GM12878 (cell line): ENCODE measurements at regions not wholly inside any gene's neighbourhood (a gene's known extent, or its start where the extent isn't known, plus 50 kb on each side); places are given as distances from the start of the nearest gene placed in this dataset.

Source experiments
- ATAC-seq: fragments of 200-7000 bp; cut with Tn5 transposase; 3 replicates; pipeline ENCODE4 v1.9.1; 2020; ENCODE audit warnings: mild to moderate bottlenecking, moderate library complexity
- BruUV-seq: library from RNA; stranded (reverse); fragments of 400-500 nt; replicated peaks from 2 replicates; lab custom pipeline; 2021; lab: Mats Ljungman, UMichigan
- CTCF ChIA-PET: fragments of 300-600 bp; sonication (Branson Sonifier 250); formaldehyde crosslinking; extraction: SDS; loops from one replicate; lab custom pipeline; 2021; ENCODE audit warnings: inconsistent platforms; lab: Yijun Ruan, JAX
- POLR2A ChIA-PET: fragments of 350-600 bp; formaldehyde crosslinking; extraction: SDS; loops from one replicate; lab custom pipeline; 2021; ENCODE audit warnings: inconsistent platforms; lab: Charles Lee
- RAD21 ChIA-PET: fragments of 300-600 bp; sonication (Branson Sonifier 250); formaldehyde crosslinking; loops from one replicate; lab custom pipeline; 2023; ENCODE audit warnings: antibody characterized with exemption; ENCODE audit not compliant: unreplicated experiment; lab: Charles Lee
- SMC1A ChIA-PET: fragments of 300-600 bp; sonication (Branson Sonifier 250); formaldehyde crosslinking; loops from one replicate; lab custom pipeline; 2023; ENCODE audit not compliant: unreplicated experiment, uncharacterized antibody; lab: Charles Lee
- DNase-seq: peaks from one replicate; pipeline ENCODE4 v3.0.0-alpha.2; 2011; ENCODE audit warnings: low read depth, low spot score
- FAIRE-seq: peaks from 3 replicates; lab custom pipeline; 2011; peaks lifted over from hg19 to GRCh38; lab: Jason Lieb, UNC
- H2AFZ ChIP-seq: 2 replicates; pipeline ENCODE4 v1.6.0; 2011; ENCODE audit warnings: low read depth, low read length, control low read depth; ENCODE audit not compliant: control insufficient read depth
- H3K27ac ChIP-seq: 2 replicates; pipeline ENCODE4 v1.5.1; 2011; ENCODE audit warnings: control low read depth; ENCODE audit not compliant: control insufficient read depth, insufficient read depth
- H3K27me3 ChIP-seq, 2 experiments: replicated peaks in 1 of 2; 2 replicates each; pipeline versions ENCODE4 v1.6.0 to v1.6.1; 2011; ENCODE audit warnings: low read length in 1 of 2; ENCODE audit not compliant: control insufficient read depth in 2 of 2, insufficient read depth in 2 of 2
- H3K36me3 ChIP-seq, 2 experiments: 2 replicates each; pipeline ENCODE4 v1.5.1; 2011; ENCODE audit warnings: low read length in 1 of 2; ENCODE audit not compliant: control insufficient read depth in 2 of 2, insufficient read depth in 2 of 2
- H3K4me1 ChIP-seq: 2 replicates; pipeline ENCODE4 v1.6.1; 2011; ENCODE audit warnings: mild to moderate bottlenecking, low read length, moderate library complexity, mixed read lengths; ENCODE audit not compliant: control insufficient read depth, insufficient read depth
- H3K4me2 ChIP-seq: 2 replicates; pipeline ENCODE4 v1.6.0; 2011; ENCODE audit warnings: control low read depth; ENCODE audit not compliant: control insufficient read depth, insufficient read depth
- H3K4me3 ChIP-seq: fragments of 200-600 bp; sonication (generic); 2 replicates; pipeline ENCODE4 v1.5.1; 2016
- H3K79me2 ChIP-seq: 2 replicates; pipeline ENCODE4 v1.6.0; 2011; ENCODE audit warnings: low read length; ENCODE audit not compliant: control insufficient read depth, insufficient read depth
- H3K9ac ChIP-seq: 2 replicates; pipeline ENCODE4 v1.8.0; 2011; ENCODE audit warnings: low read length, control low read depth, mixed read lengths; ENCODE audit not compliant: control insufficient read depth, insufficient read depth
- H3K9me3 ChIP-seq: replicated peaks from 3 replicates; pipeline ENCODE4 v1.5.1; 2011; ENCODE audit warnings: mild to moderate bottlenecking, low read length; ENCODE audit not compliant: control insufficient read depth, insufficient read depth
- H4K20me1 ChIP-seq: 2 replicates; pipeline ENCODE4 v1.6.0; 2011; ENCODE audit not compliant: control insufficient read depth, insufficient read depth
- BHLHE40 ChIP-seq, 2 experiments: fragments of 450-650 bp in 1 of 2; IDR thresholded peaks; 2 replicates each; pipeline ENCODE4 v1.6.1; 2011 to 2017; ENCODE audit warnings: low read depth in 2 of 2, borderline replicate concordance in 1 of 2, improper control_type of control experiment in 1 of 2, low read length in 1 of 2, mild to moderate bottlenecking in 1 of 2
- CBX3 ChIP-seq: fragments of 200-600 bp; sonication (generic); IDR thresholded peaks from 2 replicates; pipeline ENCODE4 v1.6.1; 2016; ENCODE audit warnings: low read depth, borderline replicate concordance
- CEBPZ ChIP-seq: fragments of 150-350 bp; IDR thresholded peaks from 2 replicates; pipeline ENCODE4 v1.6.1; 2016; ENCODE audit warnings: low read depth, low read length
- CREM ChIP-seq: IDR thresholded peaks from 2 replicates; pipeline ENCODE4 v1.6.1; 2014; ENCODE audit warnings: antibody characterized with exemption, low read depth
- FOS ChIP-seq: IDR thresholded peaks from 3 replicates; pipeline ENCODE4 v1.6.1; 2011; ENCODE audit warnings: borderline replicate concordance; ENCODE audit not compliant: insufficient read length; ENCODE audit errors: extremely low read depth
- FOXK2 ChIP-seq: fragments of 450-650 bp; IDR thresholded peaks from 2 replicates; pipeline ENCODE4 v1.6.1; 2017; ENCODE audit warnings: mild to moderate bottlenecking, moderate library complexity
- HCFC1 ChIP-seq: fragments of 150-350 bp; IDR thresholded peaks from 2 replicates; pipeline ENCODE4 v1.6.1; 2014; ENCODE audit warnings: low read length
- HDAC6 ChIP-seq: fragments of 200-600 bp; sonication (generic); IDR thresholded peaks from one replicate; pipeline ENCODE4 v1.8.0; 2017; ENCODE audit warnings: antibody characterized with exemption; ENCODE audit not compliant: unreplicated experiment
- MEF2A ChIP-seq: IDR thresholded peaks from 2 replicates; pipeline ENCODE4 v1.6.1; 2011; ENCODE audit warnings: low read depth, mild to moderate bottlenecking, low read length, moderate library complexity; ENCODE audit not compliant: insufficient read depth
- MYB ChIP-seq: fragments of 150-350 bp; IDR thresholded peaks from 2 replicates; pipeline ENCODE4 v1.6.1; 2014; ENCODE audit warnings: mild to moderate bottlenecking, low read depth, low read length, borderline replicate concordance
- RCOR1 ChIP-seq: conservative IDR thresholded peaks from 2 replicates; pipeline ENCODE4 v1.6.1; 2012; ENCODE audit warnings: low read depth, low read length, improper control_type of control experiment
- RELA ChIP-seq: fragments of 450-650 bp; IDR thresholded peaks from 2 replicates; pipeline ENCODE4 v1.8.0; 2014; ENCODE audit warnings: borderline replicate concordance; ENCODE audit not compliant: partially characterized antibody
- STAT3 ChIP-seq: IDR thresholded peaks from 2 replicates; pipeline ENCODE4 v1.6.1; 2011; ENCODE audit warnings: low read depth, low read length, improper control_type of control experiment
- YY1 ChIP-seq: IDR thresholded peaks from 2 replicates; pipeline ENCODE4 v1.6.1; 2011; ENCODE audit warnings: low read depth, mild to moderate bottlenecking, low read length
- ZNF207 ChIP-seq: fragments of 450-650 bp; IDR thresholded peaks from 2 replicates; pipeline ENCODE4 v1.6.1; 2014; ENCODE audit warnings: antibody characterized with exemption, mild to moderate bottlenecking, borderline replicate concordance
- ZNF274 ChIP-seq: IDR thresholded peaks from one replicate; pipeline ENCODE4 v1.8.0; 2011; ENCODE audit not compliant: insufficient read length, insufficient read depth
- ZZZ3 ChIP-seq: IDR thresholded peaks from 2 replicates; pipeline ENCODE4 v1.6.1; 2011; ENCODE audit warnings: low read depth; ENCODE audit not compliant: control insufficient read depth, insufficient read length
- WGBS: methylation state at CpG from one replicate; pipeline ENCODE4 v1.1.6; 2016; ENCODE audit warnings: low lambda C conversion rate; ENCODE audit not compliant: insufficient replicate concordance, insufficient coverage; ENCODE audit errors: missing lambda C conversion rate; 5-methylcytosine and 5-hydroxymethylcytosine counted together
- in situ Hi-C: fragments of 300-500 bp; cut with MboI; formaldehyde crosslinking; loops from 9 replicates; pipeline ENCODE4 v1.14.3; 2018; ENCODE audit warnings: mixed read lengths
- intact Hi-C: fragments of 100-400 bp; cut with micrococcal nuclease; formaldehyde crosslinking; loops from one replicate; pipeline ENCODE4 v1.14.2; 2022; ENCODE audit not compliant: unreplicated experiment

DNA sequence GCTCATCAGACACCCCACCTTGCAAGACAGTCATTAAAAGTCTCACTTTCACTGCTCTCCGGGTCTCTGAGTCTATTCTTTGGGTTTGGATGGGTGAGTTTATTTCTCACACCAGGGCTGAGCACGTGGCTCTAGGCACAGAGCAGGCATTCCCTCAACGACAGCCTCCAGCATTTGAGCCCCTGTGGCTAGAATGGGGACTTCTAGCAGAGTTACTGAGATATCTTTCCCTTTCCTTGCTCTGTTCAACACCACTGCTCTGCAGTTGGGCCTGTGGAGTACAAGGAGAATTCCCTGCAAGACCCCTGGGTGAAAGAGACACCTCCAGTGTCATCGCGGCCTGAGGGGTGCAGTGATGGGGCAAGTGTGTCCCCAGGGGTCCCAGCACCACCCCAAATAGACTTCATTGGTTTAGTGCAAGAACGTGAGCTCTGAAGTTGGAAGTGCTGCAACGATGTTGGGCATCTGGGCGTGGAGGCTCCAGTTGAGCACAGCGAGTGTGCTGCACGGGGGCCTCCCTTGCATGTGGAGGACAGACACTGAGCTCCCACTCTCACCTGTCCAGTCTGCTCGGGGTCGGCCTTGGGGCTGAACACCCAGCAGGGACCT lies 184.1 kb upstream of the HS6ST1 start:
- ChIA-PET CTCF (no interaction called here), SMC1A (no interaction called here), RAD21 (no interaction called here), POLR2A (no interaction called here)
- Histone ChIP-seq H3K4me2 (no peak overlapping the region), H2AFZ (no peak overlapping the region), H3K4me1 (no peaks in the 10 kb centered on the region), H3K27ac (no peak overlapping the region), H3K79me2 (no peaks in the 10 kb centered on the region), H3K9me3 (no peaks in the 10 kb centered on the region), H3K4me3 (no peak overlapping the region), H3K27me3 (no peaks in the 10 kb centered on the region; a peak in 1 of 4 replicates), H4K20me1 (no peaks in the 10 kb centered on the region)
- intact Hi-C loops = no loop called here
- BruUV-seq = no TSS peak
- in situ Hi-C loops = no loop called here
- FAIRE-seq = no peak
- DNase-seq = no peak
- ATAC-seq = no peak
- no peak for TF ChIP-seq YY1
- no peak for TF ChIP-seq FOXK2
- no peak for TF ChIP-seq BHLHE40 (IDR thresholded peaks at IDR 0.05; ENCODE audit: borderline replicate concordance in 1 of 2, low read depth in 2 of 2, low read length in 1 of 2)
- TF ChIP-seq HCFC1 = no peak
- no peak for TF ChIP-seq FOS
- TF ChIP-seq RCOR1 = no peak
- no peak for TF ChIP-seq ZNF274
- TF ChIP-seq CREM = no peak
- no peak for TF ChIP-seq ZZZ3
- no peak for TF ChIP-seq HDAC6
- TF ChIP-seq CEBPZ = no peak
- TF ChIP-seq RELA = no peak
- no peak for TF ChIP-seq ZNF207
- no peak for TF ChIP-seq MEF2A
- TF ChIP-seq MYB = no peak
- no peak for TF ChIP-seq CBX3
- TF ChIP-seq STAT3 = no peak
- TF ChIP-seq, all 136 proteins: peak for 0
- 29% methylated on average over 12 of the region's 12 CpGs for WGBS
- H3K36me3 ChIP-seq = no peaks in the 10 kb centered on the region
- no peak overlapping the region for H3K9ac ChIP-seq
